Body of pancreas (tissue), 4 donors: ENCODE measurements at regions not wholly inside any gene's neighbourhood (a gene's known extent, or its start where the extent isn't known, plus 50 kb on each side); places are given as distances from the start of the nearest gene placed in this dataset.

ENCODE experiments used
- ATAC-seq: fragments of 150-250 bp; one replicate; pipeline ENCODE4 v1.9.1; 2016
- DNase-seq, 4 donors: peaks; one replicate each; pipeline ENCODE4 v3.0.0-alpha.2; 2019
- H3K27ac ChIP-seq, 4 donors: fragments of 200-600 bp; sonication (generic); 1 replicate in 3 of 4; 2 replicates in 1 of 4; pipeline versions ENCODE4 v1.5.1 to v1.6.1; 2016 to 2019; ENCODE audit warnings: mild to moderate bottlenecking in 1 of 4, mixed read lengths in 1 of 4, moderate library complexity in 1 of 4
- H3K27me3 ChIP-seq, 2 donors: fragments of 200-600 bp; sonication (generic); one replicate each; pipeline ENCODE4 v1.6.0; 2016; ENCODE audit warnings: mild to moderate bottlenecking in 1 of 2
- H3K36me3 ChIP-seq, 2 donors: fragments of 200-600 bp; sonication (generic); replicated peaks in 1 of 2; 2 replicates each; pipeline ENCODE4 v1.5.1; 2016; ENCODE audit warnings: low read depth in 2 of 2; ENCODE audit not compliant: insufficient read depth in 1 of 2
- H3K4me1 ChIP-seq: fragments of 200-600 bp; sonication (generic); one replicate; pipeline ENCODE4 v1.6.0; 2016
- H3K4me3 ChIP-seq, 2 donors: fragments of 200-600 bp; sonication (generic); 1 replicate in 1 of 2; 2 replicates in 1 of 2; pipeline ENCODE4 v1.5.1; 2016 to 2019
- H3K9me3 ChIP-seq, 3 donors: fragments of 200-600 bp; sonication (generic); 1 replicate in 2 of 3; 2 replicates in 1 of 3; pipeline ENCODE4 v1.5.1; 2016
- POLR2A ChIP-seq, 3 donors: fragments of 450-650 bp; IDR thresholded peaks; one replicate each; pipeline ENCODE4 v1.6.1; 2016; ENCODE audit warnings: antibody characterized with exemption in 3 of 3, mild to moderate bottlenecking in 2 of 3
- WGBS, 2 donors: methylation state at CpG; one replicate each; pipeline ENCODE4 v1.1.5; 2017; 5-methylcytosine and 5-hydroxymethylcytosine counted together
- intact Hi-C: fragments of 100-400 bp; cut with DNase I; formaldehyde crosslinking; loops from one replicate; pipeline ENCODE4 v1.15.1; 2023
- TF ChIP-seq, protein P1 (sequence below), 7 experiments: fragments of 450-650 bp in 4 of 7; fragments of 200-600 bp in 3 of 7; sonication (generic) in 3 of 7; IDR thresholded peaks; one replicate each; pipeline ENCODE4 v1.5.1; 2016 to 2019; ENCODE audit warnings: antibody characterized with exemption in 7 of 7

DNA sequence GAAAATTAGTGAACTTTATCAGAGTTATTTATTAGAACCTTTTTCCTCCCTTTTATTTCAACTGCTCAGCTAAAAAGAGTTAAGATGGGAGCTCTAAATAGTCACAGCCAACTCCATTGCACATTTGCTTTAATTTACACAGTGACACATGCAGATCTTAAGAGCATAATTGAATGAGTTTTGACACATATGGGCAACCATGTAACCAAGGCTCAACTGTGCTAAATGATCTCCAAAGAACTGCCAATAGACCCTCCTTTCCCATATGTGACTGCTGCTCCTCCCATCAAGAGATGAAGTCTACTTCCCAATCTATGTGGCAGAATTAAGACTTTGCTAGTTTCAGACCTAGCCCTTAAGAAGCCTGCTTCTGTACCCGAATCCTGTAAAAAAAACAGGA lies 960.0 kb downstream of the BCL11B start:
- WGBS, 2 donors: 59 to 67% methylated on average over 1 of the region's 1 CpG
- no peaks in the 10 kb centered on the region for H3K36me3 ChIP-seq
- no peaks in the 10 kb centered on the region for H3K9me3 ChIP-seq
- H3K27ac ChIP-seq: no peak overlapping the region
- TF ChIP-seq, protein P1, sequence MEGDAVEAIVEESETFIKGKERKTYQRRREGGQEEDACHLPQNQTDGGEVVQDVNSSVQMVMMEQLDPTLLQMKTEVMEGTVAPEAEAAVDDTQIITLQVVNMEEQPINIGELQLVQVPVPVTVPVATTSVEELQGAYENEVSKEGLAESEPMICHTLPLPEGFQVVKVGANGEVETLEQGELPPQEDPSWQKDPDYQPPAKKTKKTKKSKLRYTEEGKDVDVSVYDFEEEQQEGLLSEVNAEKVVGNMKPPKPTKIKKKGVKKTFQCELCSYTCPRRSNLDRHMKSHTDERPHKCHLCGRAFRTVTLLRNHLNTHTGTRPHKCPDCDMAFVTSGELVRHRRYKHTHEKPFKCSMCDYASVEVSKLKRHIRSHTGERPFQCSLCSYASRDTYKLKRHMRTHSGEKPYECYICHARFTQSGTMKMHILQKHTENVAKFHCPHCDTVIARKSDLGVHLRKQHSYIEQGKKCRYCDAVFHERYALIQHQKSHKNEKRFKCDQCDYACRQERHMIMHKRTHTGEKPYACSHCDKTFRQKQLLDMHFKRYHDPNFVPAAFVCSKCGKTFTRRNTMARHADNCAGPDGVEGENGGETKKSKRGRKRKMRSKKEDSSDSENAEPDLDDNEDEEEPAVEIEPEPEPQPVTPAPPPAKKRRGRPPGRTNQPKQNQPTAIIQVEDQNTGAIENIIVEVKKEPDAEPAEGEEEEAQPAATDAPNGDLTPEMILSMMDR (IDR thresholded peaks at IDR 0.05): no peak
- no peak for TF ChIP-seq POLR2A (IDR thresholded peaks at IDR 0.05)
- intact Hi-C loops: no loop called here
- H3K4me1 ChIP-seq: no peaks in the 10 kb centered on the region
- DNase-seq (no peak), ATAC-seq (no peak)
- no peaks in the 10 kb centered on the region for H3K27me3 ChIP-seq
- no peak overlapping the region for H3K4me3 ChIP-seq

- no peak overlapping the region for H3K27ac ChIP-seq
- H3K9me3 ChIP-seq: no peaks in the 10 kb centered on the region
- intact Hi-C loops: no loop called here
- H3K4me3 ChIP-seq: no peak overlapping the region
- WGBS, 2 donors: 58 to 66% methylated on average over 3 of the region's 3 CpGs
- no peaks in the 10 kb centered on the region for H3K4me1 ChIP-seq
- DNase-seq (no peak), ATAC-seq (no peak)
- TF ChIP-seq POLR2A (IDR thresholded peaks at IDR 0.05): no peak
- TF ChIP-seq, protein P1 (IDR thresholded peaks at IDR 0.05): no peak
- H3K27me3 ChIP-seq: no peaks in the 10 kb centered on the region
- no peaks in the 10 kb centered on the region for H3K36me3 ChIP-seq
Measured at GRCh38 chr14:98321841-98322240, 950.2 kb downstream of the BCL11B start.

DNA sequence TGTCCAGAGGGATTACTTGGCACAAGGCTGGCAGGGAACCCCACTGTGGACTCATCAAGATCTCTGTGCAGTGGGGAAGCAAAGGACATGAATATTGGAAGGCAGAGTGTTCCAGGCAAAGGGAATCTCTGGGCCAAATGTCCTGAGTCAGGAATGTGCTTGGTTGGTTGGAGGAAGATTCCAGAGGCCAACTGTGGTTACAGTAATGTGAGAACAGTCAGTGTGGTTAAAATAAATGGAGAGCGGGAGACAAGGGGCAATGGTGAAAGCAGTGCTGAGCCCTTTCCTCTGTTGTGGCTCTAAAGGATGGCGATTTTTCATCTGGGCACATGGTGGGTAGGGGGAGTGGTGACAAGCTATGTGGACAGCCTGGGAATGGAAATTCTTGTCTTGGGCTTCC lies 948.2 kb downstream of the BCL11B start:
- no peaks in the 10 kb centered on the region for H3K27me3 ChIP-seq
- H3K4me1 ChIP-seq: no peaks in the 10 kb centered on the region
- no peak overlapping the region for H3K4me3 ChIP-seq
- WGBS, 2 donors: 74 to 76% methylated on average over 2 of the region's 2 CpGs
- H3K9me3 ChIP-seq: no peaks in the 10 kb centered on the region
- TF ChIP-seq, protein P1 (IDR thresholded peaks at IDR 0.05): no peak
- no peak for TF ChIP-seq POLR2A (IDR thresholded peaks at IDR 0.05)
- ATAC-seq: no peak
- H3K36me3 ChIP-seq: no peaks in the 10 kb centered on the region
- H3K27ac ChIP-seq: no peak overlapping the region
- DNase-seq: no peak
- intact Hi-C loops: no loop called here

GRCh38 chr14:98325761-98326160 lies 946.2 kb downstream of the BCL11B start:
- intact Hi-C loops: no loop called here
- no peak for DNase-seq
- Histone ChIP-seq H3K36me3 (no peaks in the 10 kb centered on the region), H3K4me3 (no peak overlapping the region), H3K27me3 (no peaks in the 10 kb centered on the region), H3K9me3 (no peaks in the 10 kb centered on the region), H3K27ac (no peak overlapping the region), H3K4me1 (no peaks in the 10 kb centered on the region)
- no peak for TF ChIP-seq POLR2A (IDR thresholded peaks at IDR 0.05)
- TF ChIP-seq, protein P1 (IDR thresholded peaks at IDR 0.05): no peak
- ATAC-seq: peak; percentile 62
- WGBS, 2 donors: 19% methylated on average over 1 of the region's 1 CpG

- H3K27ac ChIP-seq: no peak overlapping the region
- 63 to 78% methylated on average over 6 of the region's 6 CpGs for WGBS, 2 donors
- no peaks in the 10 kb centered on the region for H3K4me1 ChIP-seq
- H3K27me3 ChIP-seq: no peaks in the 10 kb centered on the region
- H3K4me3 ChIP-seq: no peak overlapping the region
- TF ChIP-seq, protein P1 (IDR thresholded peaks at IDR 0.05): no peak
- TF ChIP-seq POLR2A (IDR thresholded peaks at IDR 0.05): no peak
- H3K9me3 ChIP-seq: no peaks in the 10 kb centered on the region
- intact Hi-C loops: no loop called here
- DNase-seq: no peak
- ATAC-seq: no peak
- no peaks in the 10 kb centered on the region for H3K36me3 ChIP-seq
Measured at GRCh38 chr14:98328496-98328895, 943.5 kb downstream of the BCL11B start.
